SU-DHL-6 (cell line): ENCODE measurements at regions not wholly inside any gene's neighbourhood (a gene's known extent, or its start where the extent isn't known, plus 50 kb on each side); places are given as distances from the start of the nearest gene placed in this dataset.

ENCODE experiments used
- EZH2phosphoT487 ChIP-seq: fragments of 200-600 bp; sonication (generic), shearing (Covaris generic); conservative IDR thresholded peaks from 2 replicates; pipeline ENCODE4 v1.6.1; 2018; ENCODE audit warnings: mild to moderate bottlenecking, antibody characterized with exemption, low read length, moderate library complexity, mixed read lengths
- TF ChIP-seq, protein P1 (sequence below): fragments of 200-600 bp; sonication (generic); IDR thresholded peaks from one replicate; pipeline ENCODE4 v1.5.1; 2017; ENCODE audit warnings: antibody characterized with exemption, mild to moderate bottlenecking, low read length, moderate library complexity; ENCODE audit not compliant: insufficient read depth, poor library complexity, severe bottlenecking

DNA sequence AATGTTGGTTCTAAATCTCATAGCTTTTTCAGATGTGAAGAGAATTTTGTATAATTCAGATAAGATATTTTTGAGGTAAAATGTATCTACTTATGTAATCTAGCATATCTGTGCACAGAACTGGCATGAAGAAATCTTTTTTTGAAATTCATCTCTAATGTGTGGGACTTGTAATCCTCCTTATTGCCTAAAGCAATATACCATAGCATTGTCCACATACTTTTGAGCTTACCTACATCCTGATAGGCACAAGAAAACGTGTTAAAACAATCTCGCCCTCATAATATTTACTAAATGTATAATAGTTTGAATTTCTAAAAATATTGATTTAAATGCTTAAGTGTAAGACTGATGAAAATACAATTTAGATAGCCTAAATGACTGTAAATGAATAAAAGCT, 1686.5 kb upstream of the ACO1 start:
- TF ChIP-seq, protein P1, sequence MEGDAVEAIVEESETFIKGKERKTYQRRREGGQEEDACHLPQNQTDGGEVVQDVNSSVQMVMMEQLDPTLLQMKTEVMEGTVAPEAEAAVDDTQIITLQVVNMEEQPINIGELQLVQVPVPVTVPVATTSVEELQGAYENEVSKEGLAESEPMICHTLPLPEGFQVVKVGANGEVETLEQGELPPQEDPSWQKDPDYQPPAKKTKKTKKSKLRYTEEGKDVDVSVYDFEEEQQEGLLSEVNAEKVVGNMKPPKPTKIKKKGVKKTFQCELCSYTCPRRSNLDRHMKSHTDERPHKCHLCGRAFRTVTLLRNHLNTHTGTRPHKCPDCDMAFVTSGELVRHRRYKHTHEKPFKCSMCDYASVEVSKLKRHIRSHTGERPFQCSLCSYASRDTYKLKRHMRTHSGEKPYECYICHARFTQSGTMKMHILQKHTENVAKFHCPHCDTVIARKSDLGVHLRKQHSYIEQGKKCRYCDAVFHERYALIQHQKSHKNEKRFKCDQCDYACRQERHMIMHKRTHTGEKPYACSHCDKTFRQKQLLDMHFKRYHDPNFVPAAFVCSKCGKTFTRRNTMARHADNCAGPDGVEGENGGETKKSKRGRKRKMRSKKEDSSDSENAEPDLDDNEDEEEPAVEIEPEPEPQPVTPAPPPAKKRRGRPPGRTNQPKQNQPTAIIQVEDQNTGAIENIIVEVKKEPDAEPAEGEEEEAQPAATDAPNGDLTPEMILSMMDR, result no peak
- TF ChIP-seq EZH2phosphoT487, result no peak
